ENCODE measurements at regions not wholly inside any gene's neighbourhood (a gene's known extent, or its start where the extent isn't known, plus 50 kb on each side); places are given as distances from the start of the nearest gene placed in this dataset.
A peak's percentile ranks its signal among the peaks of the same experiment; 100 is the strongest.

- TF ChIP-seq CTCF (IDR thresholded peaks at IDR 0.05; ENCODE audit: insufficient read depth, low read depth, low read length, missing control alignments): no peak
- DNase-seq (ENCODE audit: low read depth): no peak
- H3K4me3 ChIP-seq (ENCODE audit: low read length): no peak overlapping the region
Observed at GRCh38 chr6:140070846-140071473, 696.5 kb upstream of the CITED2 start.

- TF ChIP-seq CTCF (IDR thresholded peaks at IDR 0.05; ENCODE audit: insufficient read depth, low read depth, low read length, missing control alignments): no peak
- H3K4me3 ChIP-seq (ENCODE audit: low read length): no peak overlapping the region
- DNase-seq (ENCODE audit: low read depth): no peak
Observed at GRCh38 chr6:140069576-140069975, 695.1 kb upstream of the CITED2 start.

- no peak overlapping the region for H3K4me3 ChIP-seq (ENCODE audit: low read length)
- no peak for TF ChIP-seq CTCF (IDR thresholded peaks at IDR 0.05; ENCODE audit: insufficient read depth, low read depth, low read length, missing control alignments)
- DNase-seq (ENCODE audit: low read depth): no peak
Observed at GRCh38 chr6:140068801-140069200, 694.4 kb upstream of the CITED2 start.

- DNase-seq (ENCODE audit: low read depth): no peak
- no peak for TF ChIP-seq CTCF (IDR thresholded peaks at IDR 0.05; ENCODE audit: insufficient read depth, low read depth, low read length, missing control alignments)
- H3K4me3 ChIP-seq (ENCODE audit: low read length): no peak overlapping the region
Observed at GRCh38 chr6:140064366-140064765, 689.9 kb upstream of the CITED2 start.

GRCh38 chr6:140063021-140063399 is 688.6 kb upstream of the CITED2 start:
- H3K4me3 ChIP-seq (ENCODE audit: low read length): no peak overlapping the region
- TF ChIP-seq CTCF (IDR thresholded peaks at IDR 0.05; ENCODE audit: insufficient read depth, low read depth, low read length, missing control alignments): no peak
- no peak for DNase-seq (ENCODE audit: low read depth)

- peak; percentile 65 for DNase-seq (ENCODE audit: low read depth)
- no peak for TF ChIP-seq CTCF (IDR thresholded peaks at IDR 0.05; ENCODE audit: insufficient read depth, low read depth, low read length, missing control alignments)
- H3K4me3 ChIP-seq (ENCODE audit: low read length): no peak overlapping the region
Observed at GRCh38 chr6:140062043-140063020, 687.9 kb upstream of the CITED2 start.

All from epithelial cell of esophagus (primary cell).